ENCODE measurements at regions not wholly inside any gene's neighbourhood (a gene's known extent, or its start where the extent isn't known, plus 50 kb on each side); places are given as distances from the start of the nearest gene placed in this dataset.
"Not testable (repeated sequence)": the region's sequence is repeated elsewhere in the genome, so short reads cannot be mapped to it uniquely, and the experiment has no call there.

GRCh38 chr2:87326754-87327153, 305.1 kb upstream of the PLGLB1 start:
- H3K9me3 Mint-ChIP-seq; H3K27ac Mint-ChIP-seq; DNase-seq; H3K4me3 Mint-ChIP-seq; H3K36me3 Mint-ChIP-seq; H3K4me1 Mint-ChIP-seq; H3K27me3 Mint-ChIP-seq (ENCODE audit: low read depth in 3 of 3): not testable (repeated sequence)

DNA sequence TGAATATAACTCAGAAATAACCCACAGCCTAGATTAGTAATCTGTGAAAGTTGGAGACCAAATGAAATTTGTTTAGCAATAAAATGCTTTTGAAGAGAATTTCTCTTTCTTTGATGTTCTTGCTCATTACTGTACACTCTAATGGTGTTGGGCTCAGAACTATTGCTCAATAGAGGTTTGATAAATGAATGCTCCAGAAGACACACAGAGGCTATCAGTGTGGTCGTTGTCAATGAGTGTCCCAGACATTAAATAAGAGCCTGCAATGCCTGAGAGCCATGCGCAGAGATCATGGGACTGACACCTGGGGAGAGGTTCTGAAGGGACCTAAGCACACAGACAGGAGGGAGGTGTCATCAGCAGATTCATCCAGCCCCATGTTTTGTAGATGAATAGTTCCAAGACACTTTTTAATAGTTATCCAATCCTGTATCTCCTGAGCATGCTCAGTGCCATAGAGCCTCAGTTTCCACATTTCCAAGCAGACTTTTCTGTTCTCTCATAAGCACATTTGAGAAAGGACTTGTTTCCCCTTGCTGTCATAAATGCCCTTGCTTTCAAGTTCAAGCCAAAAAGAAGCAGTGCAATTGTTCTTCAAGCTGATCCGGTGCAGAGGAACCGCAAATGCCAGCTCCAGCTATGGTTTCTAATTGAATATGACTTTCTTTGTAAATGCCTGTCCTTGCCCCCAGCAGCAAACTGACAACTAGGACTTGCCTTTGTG, 306.2 kb upstream of the PLGLB1 start:
- not testable (repeated sequence) for H3K9me3 Mint-ChIP-seq; H3K27ac Mint-ChIP-seq; DNase-seq; H3K4me1 Mint-ChIP-seq; H3K36me3 Mint-ChIP-seq; H3K27me3 Mint-ChIP-seq (ENCODE audit: low read depth in 3 of 3); H3K4me3 Mint-ChIP-seq

DNA sequence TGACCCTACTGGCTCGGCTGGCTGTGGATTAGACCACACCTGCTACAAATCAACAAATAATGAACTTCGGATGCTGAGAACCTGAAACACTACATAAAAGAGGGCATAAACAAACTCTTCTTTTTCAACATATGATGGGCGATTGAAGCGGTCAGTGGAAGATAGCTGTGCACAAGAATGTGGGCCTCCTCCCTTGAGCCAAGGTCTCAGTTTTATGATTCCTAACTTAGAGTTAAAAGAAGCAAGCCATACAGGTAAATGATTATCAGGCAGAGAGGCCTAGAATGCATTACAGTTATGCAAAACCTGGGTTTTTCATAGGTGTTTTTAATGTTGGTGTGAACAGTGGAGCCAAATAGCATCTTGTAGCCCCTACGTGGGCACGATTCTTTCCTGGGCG, 307.9 kb upstream of the PLGLB1 start:
- not testable (repeated sequence) for H3K27me3 Mint-ChIP-seq (ENCODE audit: low read depth in 3 of 3); H3K4me3 Mint-ChIP-seq; H3K9me3 Mint-ChIP-seq; H3K4me1 Mint-ChIP-seq; H3K36me3 Mint-ChIP-seq; DNase-seq; H3K27ac Mint-ChIP-seq

GRCh38 chr2:87330486-87330885, 308.8 kb upstream of the PLGLB1 start:
- H3K4me1 Mint-ChIP-seq; H3K36me3 Mint-ChIP-seq; H3K4me3 Mint-ChIP-seq; H3K27me3 Mint-ChIP-seq (ENCODE audit: low read depth in 3 of 3); DNase-seq; H3K9me3 Mint-ChIP-seq; H3K27ac Mint-ChIP-seq: not testable (repeated sequence)

GRCh38 chr2:87331940-87332583, 310.4 kb upstream of the PLGLB1 start:
- not testable (repeated sequence) for H3K4me3 Mint-ChIP-seq; H3K27ac Mint-ChIP-seq; H3K9me3 Mint-ChIP-seq; H3K27me3 Mint-ChIP-seq (ENCODE audit: low read depth in 3 of 3); H3K36me3 Mint-ChIP-seq; H3K4me1 Mint-ChIP-seq; DNase-seq

DNA sequence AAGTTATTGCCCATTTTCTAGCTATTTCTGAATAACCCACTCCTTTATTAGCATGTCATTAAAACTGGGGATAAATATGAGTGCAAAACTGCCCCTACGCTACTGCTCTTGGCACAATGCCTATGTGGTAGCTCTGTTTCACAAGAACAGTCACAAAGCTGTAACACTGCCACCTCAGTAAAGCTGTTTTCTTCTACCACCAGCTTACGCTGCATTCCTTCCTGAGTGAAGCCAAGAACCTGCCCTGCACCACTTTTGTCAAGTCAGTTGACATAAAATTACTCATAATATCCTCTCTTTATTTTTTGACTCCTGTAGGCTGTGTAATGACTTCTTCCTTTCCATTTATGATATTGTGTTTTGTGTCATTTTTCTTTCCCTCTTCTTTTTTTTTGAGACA, 313.2 kb upstream of the PLGLB1 start:
- DNase-seq; H3K36me3 Mint-ChIP-seq; H3K4me1 Mint-ChIP-seq; H3K9me3 Mint-ChIP-seq; H3K27me3 Mint-ChIP-seq (ENCODE audit: low read depth in 3 of 3); H3K27ac Mint-ChIP-seq; H3K4me3 Mint-ChIP-seq: not testable (repeated sequence)

DNA sequence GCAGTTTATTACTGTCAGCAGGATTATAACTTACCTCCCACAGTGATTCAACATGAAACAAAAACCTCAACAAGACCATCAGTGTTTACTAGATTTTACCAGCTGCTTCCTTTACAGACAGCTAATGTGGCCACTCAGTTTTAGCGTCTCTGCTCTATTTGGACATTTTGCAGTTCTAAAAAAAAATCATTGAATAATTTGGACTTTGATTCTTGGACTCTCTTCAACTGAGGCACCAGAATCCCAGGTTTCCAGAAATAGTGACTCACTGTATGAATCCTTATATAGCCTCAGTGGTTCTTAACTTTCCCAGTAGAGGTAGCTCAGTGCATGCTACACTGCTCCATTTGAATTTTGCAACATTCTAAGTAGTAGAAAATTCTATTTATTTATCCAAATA, 317.4 kb upstream of the PLGLB1 start:
- H3K4me1 Mint-ChIP-seq; H3K9me3 Mint-ChIP-seq; H3K4me3 Mint-ChIP-seq; H3K27ac Mint-ChIP-seq; H3K27me3 Mint-ChIP-seq (ENCODE audit: low read depth in 3 of 3); DNase-seq; H3K36me3 Mint-ChIP-seq: not testable (repeated sequence)

GRCh38 chr2:87341601-87342014, 320.0 kb upstream of the PLGLB1 start:
- DNase-seq: peak; percentile 11 to 56 (median 40)
- not testable (repeated sequence) for H3K9me3 Mint-ChIP-seq; H3K27me3 Mint-ChIP-seq (ENCODE audit: low read depth in 3 of 3); H3K4me3 Mint-ChIP-seq; H3K4me1 Mint-ChIP-seq; H3K27ac Mint-ChIP-seq; H3K36me3 Mint-ChIP-seq

DNA sequence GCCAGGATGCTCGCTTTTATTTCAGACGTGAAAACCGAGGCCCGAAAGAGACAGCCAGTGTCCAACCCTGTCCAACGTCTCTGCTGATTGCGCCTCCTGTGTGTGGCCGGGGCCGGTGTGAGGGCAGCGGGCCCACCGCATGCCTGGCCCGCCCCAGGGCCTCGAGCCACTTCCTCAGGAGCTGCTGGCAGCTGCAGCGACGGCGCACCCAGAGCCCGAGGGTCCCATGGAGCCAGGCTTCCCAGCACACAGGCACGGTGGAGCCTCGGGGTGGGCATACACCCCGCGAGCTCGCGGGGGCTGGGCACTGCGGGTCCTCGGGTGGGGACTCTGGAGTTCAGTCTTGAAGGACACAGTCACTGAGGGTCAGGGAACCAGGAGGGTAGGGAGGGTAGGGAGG, 320.5 kb upstream of the PLGLB1 start:
- H3K36me3 Mint-ChIP-seq; H3K9me3 Mint-ChIP-seq; H3K4me1 Mint-ChIP-seq; H3K27me3 Mint-ChIP-seq (ENCODE audit: low read depth in 3 of 3); DNase-seq; H3K4me3 Mint-ChIP-seq; H3K27ac Mint-ChIP-seq: not testable (repeated sequence)

DNA sequence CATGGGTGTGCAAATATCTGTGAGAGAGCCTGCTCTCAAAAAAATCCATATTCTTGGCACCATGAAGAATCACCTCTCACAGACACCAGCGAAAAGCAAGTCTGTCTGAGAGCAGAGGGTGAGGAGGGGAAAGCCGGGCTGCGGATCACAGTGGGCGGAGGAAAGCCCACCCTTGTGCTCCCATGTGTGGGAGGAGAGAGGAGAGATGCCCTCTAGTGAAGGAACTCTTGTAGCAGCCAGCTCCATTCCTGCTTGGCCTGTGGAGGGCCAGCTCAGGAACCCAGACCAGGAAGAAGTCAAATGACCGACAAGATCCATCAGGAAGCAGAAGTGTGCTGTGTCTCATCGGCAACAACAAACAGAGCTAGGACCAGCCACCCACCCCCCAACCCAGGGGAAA, 321.7 kb upstream of the PLGLB1 start:
- not testable (repeated sequence) for DNase-seq; H3K27me3 Mint-ChIP-seq (ENCODE audit: low read depth in 3 of 3); H3K9me3 Mint-ChIP-seq; H3K4me3 Mint-ChIP-seq; H3K27ac Mint-ChIP-seq; H3K36me3 Mint-ChIP-seq
- H3K4me1 Mint-ChIP-seq: peaks cover 0 to 14% of the 10 kb centered on the region in 2 donors

- not testable (repeated sequence) for H3K27ac Mint-ChIP-seq, H3K36me3 Mint-ChIP-seq
- H3K4me1 Mint-ChIP-seq: peaks cover 0 to 14% of the 10 kb centered on the region in 2 donors
These were observed 323.6 kb upstream of the PLGLB1 start for GRCh38 chr2:87345283-87345682.

GRCh38 chr2:87348556-87348955, 326.9 kb upstream of the PLGLB1 start:
- H3K36me3 Mint-ChIP-seq; H3K27ac Mint-ChIP-seq; H3K27me3 Mint-ChIP-seq (ENCODE audit: low read depth in 3 of 3); H3K9me3 Mint-ChIP-seq: not testable (repeated sequence)
- H3K4me3 Mint-ChIP-seq: peak overlapping the region in 2 of 5 donors; percentile 60 to 71
- peak in 1 of 3 donors; percentile 29 for DNase-seq
- peaks cover 0 to 14% of the 10 kb centered on the region in 2 donors for H3K4me1 Mint-ChIP-seq

More at GRCh38 chr2:87345283-87345682, 323.6 kb upstream of the PLGLB1 start:
- not testable (repeated sequence) for H3K27me3 Mint-ChIP-seq (ENCODE audit: low read depth in 3 of 3); H3K4me3 Mint-ChIP-seq; DNase-seq; H3K9me3 Mint-ChIP-seq

- H3K9me3 Mint-ChIP-seq; H3K36me3 Mint-ChIP-seq; H3K27me3 Mint-ChIP-seq (ENCODE audit: low read depth in 3 of 3); H3K27ac Mint-ChIP-seq: not testable (repeated sequence)
- H3K4me3 Mint-ChIP-seq: peak overlapping the region in 2 of 5 donors; percentile 60 to 71
- DNase-seq: peak in 1 of 3 donors; percentile 56
- peaks cover 0 to 14% of the 10 kb centered on the region in 2 donors for H3K4me1 Mint-ChIP-seq
These were observed 327.4 kb upstream of the PLGLB1 start for GRCh38 chr2:87349006-87349405.

- H3K36me3 Mint-ChIP-seq; DNase-seq; H3K27ac Mint-ChIP-seq; H3K27me3 Mint-ChIP-seq (ENCODE audit: low read depth in 3 of 3); H3K4me3 Mint-ChIP-seq; H3K9me3 Mint-ChIP-seq; H3K4me1 Mint-ChIP-seq: not testable (repeated sequence)
These were observed 330.7 kb upstream of the PLGLB1 start for GRCh38 chr2:87352178-87352934.
